GM18868 (cell line): ENCODE measurements at regions not wholly inside any gene's neighbourhood (a gene's known extent, or its start where the extent isn't known, plus 50 kb on each side); places are given as distances from the start of the nearest gene placed in this dataset.
"Not testable (repeated sequence)": the region's sequence is repeated elsewhere in the genome, so short reads cannot be mapped to it uniquely, and the experiment has no call there.

Experiments used
- ATAC-seq: cut with Tn5 transposase; IDR thresholded peaks from one replicate; pipeline ENCODE4 v1.9.1; 2021; ENCODE audit warnings: mild to moderate bottlenecking, moderate library complexity; ENCODE audit not compliant: unreplicated experiment

DNA sequence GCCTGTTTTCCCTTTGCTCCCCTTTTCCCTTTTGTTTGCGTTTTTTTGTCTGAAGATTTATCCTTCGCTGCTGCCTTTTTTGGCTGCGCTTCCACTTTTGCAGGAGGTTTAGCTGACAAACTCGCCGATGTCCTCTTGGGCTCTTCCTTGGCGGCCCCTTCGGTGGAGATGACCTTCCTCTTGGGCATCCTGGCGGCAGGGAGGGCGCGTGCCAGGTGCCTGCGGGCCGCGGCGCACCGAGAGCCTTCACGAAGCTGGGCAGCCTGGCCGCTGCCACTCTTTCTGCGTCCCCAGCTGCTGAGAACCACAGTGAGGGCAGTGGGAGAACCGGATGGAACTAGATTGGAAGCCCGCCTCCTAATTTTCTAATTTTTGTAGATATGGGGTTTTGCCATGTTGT lies 197.1 kb upstream of the C2CD4B start:
- no peak for ATAC-seq

GRCh38 chr15:62362608-62363007 lies 197.5 kb upstream of the C2CD4B start:
- no peak for ATAC-seq

GRCh38 chr15:62363913-62364312 lies 198.8 kb upstream of the C2CD4B start:
- ATAC-seq = no peak

DNA sequence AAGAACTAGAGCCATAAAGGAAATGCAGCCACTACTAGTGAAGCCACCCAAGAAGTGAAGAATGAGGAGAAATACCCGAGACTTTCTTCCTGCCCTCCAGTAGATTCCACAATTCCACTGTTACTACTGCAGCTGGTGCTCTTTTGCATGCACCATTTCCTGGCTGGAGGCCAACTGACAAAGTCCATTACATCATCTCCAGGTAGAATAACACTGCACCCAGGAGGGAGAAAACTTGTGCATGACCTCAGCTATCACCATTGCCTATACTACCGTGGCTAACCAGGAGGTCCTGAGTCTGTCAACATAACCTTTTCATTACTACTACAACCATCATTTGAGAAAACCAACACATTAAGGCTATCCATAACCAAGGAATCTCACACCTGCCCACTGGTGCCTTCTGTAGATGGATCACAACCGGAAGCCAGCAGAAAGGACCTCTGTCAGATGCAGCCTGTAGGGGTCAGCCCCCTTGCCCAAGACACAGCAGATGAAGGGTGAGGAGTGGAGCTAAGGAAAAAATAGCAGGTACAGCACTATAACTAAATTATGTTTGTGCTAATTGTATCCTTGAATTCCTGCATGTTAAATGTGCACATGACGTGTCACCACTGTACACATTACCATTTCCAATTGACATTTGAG lies 200.8 kb upstream of the C2CD4B start:
- ATAC-seq = no peak

DNA sequence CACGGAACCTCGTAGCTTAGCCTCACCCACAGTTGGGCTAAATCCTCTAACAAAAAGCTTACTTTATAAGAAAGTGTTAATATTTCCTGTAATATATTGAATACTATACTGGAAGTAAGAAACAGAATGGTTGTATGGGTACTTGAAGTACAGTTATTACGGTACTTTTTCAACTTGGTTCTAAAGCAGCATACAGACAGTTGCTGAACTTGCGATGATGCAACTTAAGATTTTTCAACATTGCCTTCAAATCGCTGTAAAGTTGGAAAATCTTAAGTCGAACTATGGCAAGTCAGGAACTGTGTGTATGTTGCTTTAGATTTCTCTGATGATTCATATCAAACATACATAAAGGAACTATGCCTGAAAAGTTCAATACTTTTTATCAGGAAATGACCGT lies 204.4 kb upstream of the C2CD4B start:
- no peak for ATAC-seq

GRCh38 chr15:62371683-62372082 lies 206.6 kb upstream of the C2CD4B start:
- ATAC-seq = not testable (repeated sequence)

DNA sequence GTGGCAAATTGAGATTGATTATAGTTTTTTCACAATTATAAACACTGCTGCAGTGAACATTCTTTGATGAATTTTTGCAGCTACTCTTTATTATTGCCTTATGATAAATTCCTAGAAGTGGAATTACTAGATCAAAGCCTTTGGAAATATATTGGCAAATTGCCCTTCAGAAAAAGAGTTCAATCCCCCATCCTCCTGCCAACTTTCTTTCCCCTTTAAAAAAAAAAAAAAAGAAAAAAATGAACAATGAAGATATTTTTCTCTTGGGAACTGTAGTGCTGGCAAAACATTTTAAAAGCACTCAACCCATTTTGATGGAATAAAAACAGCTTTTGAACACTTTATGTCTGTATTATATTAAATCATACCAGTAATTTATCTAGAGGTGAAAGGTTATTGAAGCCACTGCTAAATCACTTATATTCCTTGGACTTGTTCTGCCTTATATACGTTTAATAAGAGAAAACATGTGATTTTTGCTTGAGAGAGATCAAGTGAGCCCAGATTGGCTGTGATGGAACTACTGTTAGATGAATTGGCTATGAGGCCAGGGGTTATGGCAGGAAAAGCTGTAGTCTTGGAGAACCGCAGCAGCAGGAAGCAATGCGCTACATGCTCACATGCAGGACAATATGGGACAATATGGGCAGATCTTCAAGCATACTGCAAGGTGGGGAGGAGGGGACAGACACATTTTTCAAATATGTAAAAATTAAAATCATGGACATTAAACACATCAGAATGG lies 212.8 kb upstream of the C2CD4B start:
- ATAC-seq = no peak

- ATAC-seq = no peak
Measured at GRCh38 chr15:62378772-62379498, 213.8 kb upstream of the C2CD4B start.

DNA sequence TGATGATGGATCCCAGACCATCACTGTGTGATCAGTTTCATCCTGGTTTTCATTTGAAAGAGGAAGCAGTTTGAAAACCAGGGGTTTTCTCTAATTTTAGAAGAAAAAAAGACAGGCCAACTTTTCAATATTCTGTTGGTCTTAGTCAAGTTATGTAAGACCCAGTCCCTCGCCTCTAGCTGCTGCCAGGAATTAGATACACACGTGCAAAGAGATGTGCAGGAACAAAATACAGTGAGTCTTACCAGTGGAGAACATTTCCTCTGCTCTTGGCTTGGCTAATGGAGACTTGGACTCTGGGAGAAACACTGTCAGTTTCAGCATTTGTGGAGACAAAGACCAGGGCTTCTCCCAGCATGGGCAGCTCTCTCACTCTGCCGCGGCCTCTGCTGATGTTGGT lies 214.9 kb upstream of the C2CD4B start:
- no peak for ATAC-seq

GRCh38 chr15:62382046-62382445 lies 217.0 kb upstream of the C2CD4B start:
- no peak for ATAC-seq

DNA sequence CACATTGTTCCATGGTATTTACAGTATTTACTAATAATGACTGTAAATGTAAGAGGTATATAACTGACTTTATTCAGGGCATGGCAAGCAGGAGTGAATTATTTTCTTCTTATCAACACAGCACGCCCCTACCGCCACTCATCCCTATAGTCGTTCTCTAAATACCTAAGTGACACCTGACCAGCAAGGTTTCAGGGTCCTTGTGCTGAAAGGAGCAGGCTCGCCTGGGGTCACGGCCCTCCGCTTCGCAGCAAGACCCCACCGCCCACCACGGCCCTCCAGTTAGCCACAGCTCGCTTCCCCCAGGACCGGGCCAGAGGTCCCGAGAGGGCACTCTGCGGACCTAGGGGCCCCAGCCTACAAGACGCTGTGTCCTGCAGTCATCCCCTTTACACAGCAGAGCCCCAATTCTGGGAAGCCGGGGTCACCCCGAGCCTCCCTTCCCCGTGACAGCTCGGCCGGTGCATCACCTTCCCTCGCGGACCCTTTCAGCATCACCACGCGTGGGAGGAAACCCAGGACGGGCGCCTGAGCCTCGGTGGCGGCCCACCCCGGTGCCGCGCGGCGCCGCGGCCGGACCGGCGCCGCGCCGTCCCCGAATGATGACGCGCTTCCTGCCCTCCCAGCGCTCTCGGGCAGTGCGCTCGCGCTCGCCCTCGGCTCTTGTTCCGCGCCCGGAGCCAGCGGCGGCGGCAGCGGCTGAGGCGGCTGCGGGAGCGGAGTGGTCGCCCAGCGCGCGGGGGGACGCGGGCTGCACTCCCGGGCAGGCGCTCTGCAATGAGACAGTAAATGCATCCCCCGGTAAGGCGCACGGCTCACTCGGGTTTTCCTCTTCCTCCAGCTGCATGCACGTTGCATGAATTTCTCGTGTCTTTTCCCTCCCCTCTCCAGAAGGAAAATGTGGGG lies 225.1 kb upstream of the C2CD4B start, which contains the start of gene TLN2:
Gene TLN2 (plus strand): TSS at position 666 of the 906 bp plus-strand sequence.
- peak; percentile 92 for ATAC-seq

GRCh38 chr15:62390791-62391640 lies 225.9 kb upstream of the C2CD4B start:
- peak; percentile 29 for ATAC-seq

GRCh38 chr15:62391641-62392262 lies 226.7 kb upstream of the C2CD4B start:
- no peak for ATAC-seq

GRCh38 chr15:62392376-62392775 lies 227.3 kb upstream of the C2CD4B start:
- ATAC-seq = no peak

DNA sequence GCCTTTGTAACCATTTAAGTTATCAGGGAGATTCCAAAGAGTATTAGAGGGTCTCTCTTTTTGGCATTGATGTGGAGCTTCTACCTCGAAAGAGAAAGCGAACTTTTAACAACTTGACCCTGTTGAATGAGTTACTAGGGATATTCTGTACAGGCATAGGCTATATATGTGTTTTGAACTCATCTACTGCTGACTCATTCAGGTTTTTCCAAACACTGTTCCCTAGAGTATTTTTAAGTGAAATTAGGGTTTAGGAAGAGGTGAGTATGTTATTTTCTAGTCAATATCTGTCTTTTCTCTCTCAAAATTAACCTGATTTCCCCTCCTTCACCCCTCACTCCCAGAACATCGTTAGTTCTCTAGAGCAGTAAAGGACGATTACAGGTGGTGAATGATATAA lies 228.1 kb upstream of the C2CD4B start:
- ATAC-seq = no peak

DNA sequence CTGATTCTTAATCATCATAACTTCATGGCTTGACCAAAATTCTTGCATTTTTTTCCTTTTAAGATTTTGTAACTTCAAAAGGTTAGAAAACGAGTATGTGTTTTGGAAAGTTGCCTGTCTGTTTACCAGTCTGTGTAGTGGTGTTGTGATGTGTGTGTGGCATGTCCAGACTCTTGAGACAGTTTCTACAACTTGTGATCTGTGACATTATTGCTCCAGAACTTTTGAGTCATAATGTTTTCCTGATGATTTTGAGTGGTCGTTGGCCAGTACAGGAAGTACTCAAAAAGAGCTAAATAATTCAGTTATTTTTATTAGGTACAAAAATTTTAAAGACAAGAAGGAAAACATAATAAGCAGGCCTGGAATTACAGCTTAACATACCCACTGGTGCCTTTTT lies 229.0 kb upstream of the C2CD4B start:
- no peak for ATAC-seq

DNA sequence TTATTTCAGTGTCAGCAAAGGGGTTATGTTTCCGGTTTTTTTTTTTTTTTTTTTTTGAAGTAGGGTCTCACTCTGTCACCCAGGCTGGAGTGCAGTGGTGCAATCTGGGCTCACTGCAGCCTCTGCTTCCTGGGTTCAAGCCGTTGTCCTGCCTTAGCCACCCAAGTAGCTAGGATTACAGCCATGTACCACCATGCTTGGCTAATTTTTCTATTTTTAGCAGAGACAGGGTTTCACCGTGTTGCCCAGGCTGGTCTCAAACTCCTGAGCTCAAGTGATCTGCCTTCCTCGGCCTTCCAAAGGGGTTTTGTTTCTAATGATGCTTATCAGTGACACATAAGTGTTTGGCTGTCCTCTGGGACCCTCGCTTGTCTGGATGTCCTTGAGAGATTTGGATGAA lies 235.7 kb upstream of the C2CD4B start:
- ATAC-seq = no peak

- no peak for ATAC-seq
Measured at GRCh38 chr15:62402687-62403086, 237.6 kb upstream of the C2CD4B start.

DNA sequence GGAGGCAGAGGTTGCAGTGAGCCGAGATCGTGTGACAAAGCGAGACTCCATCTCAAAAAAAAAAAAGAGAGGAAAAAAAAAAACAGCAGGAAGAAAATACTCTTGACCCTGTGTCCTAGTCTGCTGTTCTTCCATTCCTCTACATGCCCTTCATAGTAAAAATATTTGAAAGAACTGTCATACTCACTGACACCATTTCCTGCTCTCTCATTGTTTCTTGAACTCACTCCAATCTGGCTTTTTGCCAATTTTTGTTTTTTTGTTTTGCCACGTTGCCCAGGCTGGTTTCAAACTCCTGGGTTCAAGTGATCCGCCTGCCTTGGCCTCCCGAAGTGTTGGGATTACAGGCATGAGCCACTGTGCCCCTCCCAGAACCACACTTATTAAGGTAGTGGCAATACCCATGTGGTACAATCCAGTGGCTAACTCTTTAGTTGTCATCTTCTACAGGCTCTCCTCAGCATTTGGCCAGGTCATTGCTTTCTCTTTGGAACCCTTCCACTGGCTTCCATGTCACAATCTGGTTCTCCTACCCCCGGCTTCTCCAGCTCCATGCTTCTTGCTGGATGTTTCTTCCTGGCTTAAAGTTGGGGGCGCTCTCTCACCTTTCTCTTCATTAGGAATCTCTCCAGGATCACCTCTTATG lies 238.2 kb upstream of the C2CD4B start:
- no peak for ATAC-seq
